Right kidney (tissue), 1 donor: ENCODE measurements at regions not wholly inside any gene's neighbourhood (a gene's known extent, or its start where the extent isn't known, plus 50 kb on each side); places are given as distances from the start of the nearest gene placed in this dataset.

Source experiments
- DNase-seq: peaks from one replicate; pipeline ENCODE4 v3.0.0-alpha.2; 2016

DNA sequence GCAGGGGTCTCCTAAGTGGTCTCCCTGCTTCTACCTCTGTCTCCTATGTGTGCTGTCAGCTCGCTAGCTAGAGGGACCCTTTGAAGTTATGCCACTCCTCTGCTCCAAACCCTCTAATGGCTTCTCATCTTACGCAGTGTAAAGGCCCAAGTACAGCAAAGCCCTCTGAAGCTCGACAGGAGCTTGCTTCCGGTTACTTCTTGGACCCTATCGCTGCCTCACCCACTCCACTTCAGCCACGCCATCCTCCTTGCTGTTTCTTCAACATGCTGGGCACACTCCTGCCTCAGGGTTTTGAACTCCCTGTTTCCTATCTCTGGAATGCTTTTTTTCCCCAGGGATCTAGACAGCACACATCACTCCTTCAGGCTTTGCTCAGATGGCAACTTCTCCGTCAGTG lies 102.3 kb upstream of the F3 start:
- DNase-seq = no peak

DNA sequence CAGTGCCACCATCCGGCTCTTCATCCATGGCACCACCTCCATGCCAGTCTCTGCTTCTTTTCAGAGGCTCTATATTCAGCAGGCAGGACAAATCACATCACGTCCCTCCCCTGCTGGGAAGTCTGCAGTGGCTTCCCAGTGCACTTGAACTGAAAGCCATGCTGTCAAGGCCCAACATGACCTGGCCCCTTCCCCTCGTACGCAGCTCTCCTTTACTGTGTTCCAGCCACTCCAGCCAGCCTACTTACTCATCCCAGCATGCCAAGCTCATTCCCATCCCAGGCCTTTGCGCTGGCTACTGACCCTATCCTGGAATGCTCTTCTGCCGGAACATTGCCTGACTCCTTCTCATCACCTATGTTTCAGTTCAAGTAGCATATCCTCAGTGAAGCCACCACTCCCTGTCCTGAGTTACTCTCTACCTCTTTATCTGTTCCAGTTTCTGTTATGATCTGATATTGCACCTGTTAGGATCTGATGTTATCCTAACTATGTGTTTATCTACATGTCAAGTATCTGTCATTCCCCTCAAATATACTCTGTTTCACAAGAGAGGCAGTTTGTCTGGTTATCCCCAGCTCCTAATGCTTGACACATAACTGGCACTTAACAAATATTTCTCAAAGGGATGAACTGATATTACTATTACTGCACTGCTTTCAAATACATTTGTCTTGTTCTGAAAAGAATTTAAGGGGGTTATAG lies 101.2 kb upstream of the F3 start:
- no peak for DNase-seq

DNA sequence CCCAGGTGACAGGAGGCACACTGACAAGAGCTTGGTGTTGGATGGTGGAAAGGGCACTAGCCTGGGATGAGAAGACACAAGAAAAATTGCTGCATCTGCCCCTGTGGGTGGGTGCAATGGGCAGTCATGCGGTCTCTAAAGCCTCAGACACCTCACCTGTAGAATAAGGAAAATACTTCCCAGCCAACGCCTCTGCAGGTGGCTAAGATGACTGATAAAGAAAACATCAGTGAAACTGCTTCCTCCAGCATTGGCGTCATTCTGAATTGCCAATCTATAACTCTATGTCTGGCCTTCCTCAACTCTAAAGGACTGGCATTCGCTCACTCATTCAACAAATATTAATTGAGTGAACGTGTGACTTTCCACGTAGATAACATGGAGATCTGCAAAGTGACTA lies 100.4 kb upstream of the F3 start:
- DNase-seq = no peak

DNA sequence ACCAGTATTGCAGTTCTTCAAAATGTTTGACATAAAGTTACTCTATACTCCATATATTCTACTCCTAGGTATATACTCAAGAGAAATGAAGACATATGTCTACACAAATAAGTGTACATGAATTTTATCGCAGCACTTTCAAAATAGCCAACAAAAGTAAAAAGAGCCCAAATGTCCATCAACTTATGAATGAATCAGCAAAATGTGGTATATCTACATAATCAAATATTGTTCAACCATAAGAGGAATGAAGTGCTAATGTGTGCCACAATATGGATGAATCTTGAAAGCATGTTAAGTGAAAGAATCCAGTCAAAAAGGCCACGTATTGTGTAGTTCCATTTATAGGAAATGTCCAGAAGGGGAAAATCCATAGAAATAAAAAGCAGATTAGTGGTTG lies 98.6 kb upstream of the F3 start:
- no peak for DNase-seq

DNA sequence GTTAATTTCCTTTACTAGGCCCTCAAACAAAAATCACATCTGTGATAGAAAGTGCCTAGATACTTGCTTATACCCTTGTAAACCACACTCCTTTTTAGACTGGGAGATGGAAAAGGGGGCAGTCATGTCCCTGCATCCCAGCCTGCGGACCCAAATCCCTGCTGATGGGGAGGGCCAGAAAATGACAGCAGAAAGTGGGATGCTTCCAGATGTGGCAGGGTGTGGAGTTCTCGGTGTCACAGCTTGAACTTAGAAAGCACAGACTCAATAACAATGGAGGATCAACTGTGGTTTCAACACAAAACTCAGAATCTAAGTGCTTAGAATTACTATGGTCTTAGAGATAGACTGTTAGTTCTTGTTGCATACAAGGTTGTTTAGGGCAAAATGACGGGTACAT lies 95.6 kb upstream of the F3 start:
- DNase-seq = no peak

DNA sequence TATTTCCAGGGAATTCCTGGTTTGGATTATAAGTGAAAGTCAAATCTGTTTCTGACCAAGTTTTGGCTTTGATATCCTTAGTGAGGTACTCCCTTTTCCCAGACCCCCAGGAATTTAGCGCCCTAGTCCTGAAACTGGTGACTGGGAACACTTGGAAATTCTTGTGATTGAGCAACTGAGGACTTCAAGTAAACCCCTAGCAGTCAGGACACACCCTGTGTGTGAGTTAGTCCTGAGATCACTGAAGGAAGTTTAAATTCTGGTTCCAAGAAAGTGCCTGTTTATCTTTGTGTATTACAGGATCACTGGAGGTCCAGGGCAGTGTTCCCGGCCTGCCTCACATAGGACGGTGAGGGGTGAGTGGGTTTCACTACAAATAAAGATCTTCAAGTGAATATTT lies 95.1 kb upstream of the F3 start:
- DNase-seq = no peak

DNA sequence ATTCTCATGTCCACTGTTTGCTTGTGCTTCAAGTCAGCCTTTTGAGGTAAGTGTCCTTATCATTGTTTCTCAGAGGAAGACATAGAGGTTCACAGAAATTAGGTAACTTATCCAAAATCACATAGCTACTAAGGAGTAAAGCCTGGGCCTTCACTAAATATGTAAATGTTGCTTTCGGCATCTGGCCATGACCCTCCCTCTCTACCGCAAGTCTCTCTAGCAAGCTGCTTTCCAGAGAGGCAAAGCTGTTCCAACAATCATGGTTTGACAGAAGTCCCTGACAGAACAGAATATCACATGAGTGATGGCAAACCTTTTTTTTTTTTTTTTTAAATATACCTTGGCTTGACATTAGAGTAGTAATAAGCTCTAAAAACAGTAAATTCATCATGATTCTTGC lies 94.5 kb upstream of the F3 start:
- DNase-seq = no peak

DNA sequence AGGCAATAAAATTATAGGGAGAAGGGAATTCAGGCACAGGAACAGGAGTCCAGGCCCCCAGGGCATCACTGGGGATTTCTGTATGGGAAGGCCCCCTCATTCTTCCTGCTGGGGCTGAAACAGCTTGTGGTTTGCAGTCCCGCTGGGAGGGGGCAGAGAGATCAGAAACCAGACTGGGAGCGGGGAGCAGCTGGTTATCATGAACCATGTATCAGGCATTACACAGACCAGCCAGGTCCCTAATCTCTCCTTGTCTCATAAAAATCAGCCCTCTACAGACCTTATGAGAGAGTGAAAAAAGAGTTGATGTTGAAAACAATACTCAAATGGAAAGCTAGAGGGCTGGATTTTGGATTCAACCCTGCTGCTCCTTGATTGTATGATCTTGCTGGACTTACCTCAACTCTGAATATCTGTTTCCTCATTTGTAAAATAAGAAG lies 93.4 kb upstream of the F3 start:
- DNase-seq = no peak

DNA sequence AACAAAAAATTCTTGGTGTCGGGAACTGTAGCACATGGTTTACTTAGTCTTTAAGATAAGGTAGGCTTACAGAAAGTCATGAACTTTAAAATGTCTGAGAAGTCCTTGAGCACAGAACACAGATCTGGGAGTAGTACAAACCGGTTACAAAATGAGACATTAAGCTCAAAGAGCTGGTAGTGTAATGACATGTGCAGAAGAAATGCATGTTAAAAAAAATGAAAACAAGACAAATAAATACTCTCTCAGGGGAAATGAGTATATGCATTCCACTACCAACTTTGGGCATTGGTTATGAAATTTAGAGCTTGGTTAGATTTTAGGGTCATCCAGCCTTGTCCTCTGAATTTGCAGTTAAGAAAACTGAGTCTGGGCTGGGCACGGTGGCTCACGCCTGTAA lies 91.5 kb upstream of the F3 start:
- DNase-seq = no peak

DNA sequence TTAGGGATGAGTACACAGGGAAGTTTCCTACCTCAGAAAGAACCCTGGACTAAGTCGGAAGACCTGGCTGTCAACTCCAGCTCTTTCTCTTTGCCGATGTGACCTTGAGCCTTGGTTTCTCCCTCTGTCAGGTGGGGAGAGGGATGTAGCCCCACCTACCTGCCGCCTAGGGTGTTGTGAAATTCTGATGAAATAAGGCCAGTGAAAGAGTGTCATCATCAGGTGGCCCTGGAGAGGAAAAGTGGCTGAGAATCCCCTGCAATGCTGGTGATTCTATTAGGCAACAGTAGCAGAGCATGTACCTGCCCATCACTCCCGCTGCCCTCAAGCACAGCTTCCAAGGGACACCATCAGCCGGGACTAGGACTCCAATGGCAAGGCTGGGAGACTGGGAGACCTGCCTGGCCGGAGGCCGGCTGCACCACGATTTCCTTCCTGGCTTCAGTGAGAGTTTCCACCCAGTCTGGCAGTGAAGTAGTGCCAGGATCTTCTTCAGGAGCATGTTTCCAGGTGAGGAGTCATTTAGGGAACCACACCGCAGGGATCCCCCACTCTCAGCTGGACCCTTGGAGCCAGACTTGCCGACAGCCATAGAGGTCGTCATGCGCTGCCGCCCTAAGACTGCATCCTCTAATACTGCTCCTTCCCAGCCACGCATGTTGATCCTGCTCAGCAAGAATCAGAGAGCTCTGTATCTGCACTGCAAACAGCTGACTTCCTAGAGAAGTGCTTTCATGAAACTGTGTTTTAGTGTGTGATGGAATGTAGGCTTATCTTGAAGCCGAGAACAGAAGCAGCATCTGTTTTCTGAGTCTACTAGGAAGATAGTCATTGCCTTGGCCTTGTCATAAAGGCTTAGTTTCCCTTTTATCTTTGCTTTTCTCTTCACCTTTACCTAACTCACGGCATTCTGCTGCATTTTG lies 88.0 kb upstream of the F3 start:
- no peak for DNase-seq

DNA sequence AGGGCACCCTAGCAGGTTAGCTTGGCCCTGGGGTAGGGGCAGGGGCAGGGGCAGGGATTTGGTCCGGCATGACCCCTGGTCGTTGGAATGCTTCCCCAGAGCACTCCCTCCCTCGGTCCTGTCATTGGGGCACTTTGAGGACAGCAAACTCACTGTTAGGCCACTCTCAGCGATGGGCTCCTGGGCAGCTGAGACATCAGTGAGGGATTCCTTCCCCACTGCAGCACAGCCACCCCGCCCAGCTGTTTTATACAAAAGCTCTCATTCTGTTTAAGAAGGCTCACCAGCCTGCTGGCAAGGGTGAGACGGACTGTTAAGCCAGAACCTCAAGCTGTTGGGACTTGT lies 86.9 kb upstream of the F3 start:
- DNase-seq = no peak

DNA sequence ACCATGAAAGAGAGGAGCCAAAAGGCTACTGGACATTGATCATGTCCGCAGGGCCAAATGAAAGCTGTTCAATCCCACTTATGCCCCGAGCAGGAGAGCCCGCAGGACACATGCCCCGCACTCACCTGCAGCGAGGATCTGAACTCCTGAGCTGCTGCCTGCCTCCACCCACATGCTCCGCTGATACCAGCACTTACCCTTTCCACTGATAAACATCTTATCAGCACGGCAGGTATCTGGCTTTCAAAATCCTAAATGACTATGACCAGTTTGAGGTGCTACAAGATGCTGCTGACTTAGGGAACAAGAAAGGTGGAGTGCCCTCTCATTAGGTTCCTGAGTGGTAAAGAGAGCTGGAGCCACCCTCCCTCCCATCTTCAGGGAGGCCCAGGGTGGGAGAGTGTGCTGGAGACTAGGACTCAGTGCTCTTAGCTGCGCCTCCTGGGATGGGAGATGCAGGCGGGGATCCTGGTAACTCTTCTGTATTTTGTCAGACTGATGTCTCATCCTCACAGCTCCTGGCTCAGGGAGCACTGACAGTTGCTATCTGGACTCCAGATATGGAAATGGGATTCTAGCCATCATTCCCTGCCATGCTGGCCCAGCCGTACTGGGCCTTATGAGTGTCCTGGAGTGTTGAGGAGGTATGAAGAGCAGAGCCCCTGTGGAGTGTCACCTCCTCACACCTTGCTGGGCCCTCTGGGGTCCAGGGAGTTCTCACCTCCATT lies 86.4 kb upstream of the F3 start:
- no peak for DNase-seq

DNA sequence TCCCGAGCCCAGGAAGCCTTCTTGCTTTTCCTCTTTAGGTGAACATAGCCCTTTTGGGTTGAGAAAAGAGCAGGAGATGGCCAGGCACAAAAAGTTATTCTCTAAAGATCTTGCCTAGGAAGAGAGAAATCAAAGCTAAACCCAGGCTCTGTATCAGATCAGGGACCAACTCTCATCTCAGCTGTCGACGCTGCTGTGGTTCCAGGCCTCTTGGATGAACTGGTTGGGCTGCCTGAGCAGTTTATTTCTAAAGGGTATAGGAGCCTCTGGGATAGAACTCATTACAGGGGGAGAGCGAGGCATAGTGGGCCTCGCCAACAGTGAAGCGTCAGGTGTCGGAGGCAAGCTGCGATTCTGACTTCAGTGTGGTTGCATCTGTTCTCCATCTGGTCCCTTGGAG lies 82.6 kb upstream of the F3 start:
- DNase-seq = no peak

DNA sequence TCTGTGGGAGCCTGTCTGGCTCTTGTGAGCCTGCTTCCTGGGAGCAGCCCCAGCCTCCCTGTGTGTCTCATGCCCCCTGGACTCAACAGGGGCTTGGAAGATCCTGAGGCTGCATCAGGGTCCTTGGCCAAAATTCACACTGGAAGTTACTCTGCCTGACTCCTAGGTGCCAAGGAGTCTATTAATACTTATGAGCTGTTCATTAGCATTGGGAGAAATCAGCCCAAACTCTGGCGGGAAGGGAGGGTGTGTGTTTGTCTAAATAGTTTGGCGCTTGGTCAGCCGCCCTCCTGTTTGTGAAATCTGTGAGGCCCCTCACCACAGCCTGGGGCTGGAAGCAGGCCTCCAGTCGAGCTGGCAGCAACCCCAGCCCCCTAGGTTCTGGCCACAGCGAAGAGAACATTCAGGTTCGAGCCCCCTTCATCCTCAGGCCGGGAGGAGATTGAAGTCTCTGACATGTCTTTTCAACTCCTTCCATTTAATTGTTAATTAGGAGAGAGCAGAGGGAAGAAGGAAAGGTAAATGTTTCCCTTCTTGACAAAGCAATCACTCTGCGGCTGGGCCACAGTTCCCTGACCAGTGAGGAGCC lies 82.1 kb upstream of the F3 start:
- DNase-seq = no peak

DNA sequence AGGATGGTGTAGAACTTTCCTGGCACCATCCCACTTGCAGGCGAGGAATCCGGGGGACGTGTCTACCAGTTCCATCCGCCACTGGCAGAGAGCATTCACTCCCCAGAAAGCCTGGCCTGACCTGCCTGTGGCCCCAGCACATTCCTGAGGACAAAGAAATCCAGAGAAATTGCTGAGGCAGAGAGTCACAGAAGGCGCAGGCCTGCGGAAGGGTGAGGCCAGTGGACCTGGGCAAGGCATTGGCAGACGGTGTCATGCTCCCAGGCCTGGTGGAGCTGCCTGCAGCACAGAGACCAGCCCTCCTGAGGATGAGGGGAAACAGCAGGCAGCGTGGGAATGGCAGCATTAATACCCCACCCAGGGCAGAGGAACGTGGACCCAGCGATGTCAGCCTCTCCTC lies 81.2 kb upstream of the F3 start:
- DNase-seq = no peak

DNA sequence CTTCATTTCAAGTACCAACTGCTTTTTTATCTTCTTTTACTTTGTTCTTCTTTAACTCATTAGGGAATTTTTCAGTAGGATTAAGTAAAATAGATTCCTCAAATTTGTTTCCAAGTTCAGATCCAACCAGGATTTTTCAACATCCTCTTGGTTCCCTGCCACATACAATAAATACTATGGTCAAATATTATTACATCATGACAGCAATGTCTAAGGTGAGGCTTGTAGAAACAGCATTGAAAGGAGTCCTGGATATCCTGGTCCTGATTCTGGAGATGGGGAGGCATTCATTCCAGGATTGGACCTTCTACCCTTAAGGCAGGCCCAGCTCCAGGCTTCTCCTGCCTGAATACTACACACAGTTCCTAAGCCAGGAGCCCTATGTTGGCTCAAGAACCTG lies 80.2 kb upstream of the F3 start:
- no peak for DNase-seq

DNA sequence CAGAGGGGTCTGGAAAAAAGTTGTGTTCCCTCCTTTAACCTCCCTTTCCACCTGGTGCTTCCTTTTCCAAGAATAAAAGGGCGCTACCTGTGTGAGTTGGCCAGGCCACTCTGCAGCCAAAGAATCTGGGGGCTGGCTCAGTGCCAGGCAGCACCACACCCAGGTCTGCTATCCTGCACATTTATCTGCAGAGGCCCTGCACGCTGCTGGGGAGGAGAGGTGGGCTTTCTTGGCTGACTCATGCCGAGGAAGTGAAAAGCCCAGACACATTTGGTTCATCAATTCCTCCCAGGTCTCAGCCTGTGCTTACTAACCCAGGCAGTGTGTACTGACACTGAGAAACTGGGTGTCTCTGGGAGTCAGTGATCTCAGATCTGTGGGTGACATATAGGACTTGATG lies 79.8 kb upstream of the F3 start:
- no peak for DNase-seq

DNA sequence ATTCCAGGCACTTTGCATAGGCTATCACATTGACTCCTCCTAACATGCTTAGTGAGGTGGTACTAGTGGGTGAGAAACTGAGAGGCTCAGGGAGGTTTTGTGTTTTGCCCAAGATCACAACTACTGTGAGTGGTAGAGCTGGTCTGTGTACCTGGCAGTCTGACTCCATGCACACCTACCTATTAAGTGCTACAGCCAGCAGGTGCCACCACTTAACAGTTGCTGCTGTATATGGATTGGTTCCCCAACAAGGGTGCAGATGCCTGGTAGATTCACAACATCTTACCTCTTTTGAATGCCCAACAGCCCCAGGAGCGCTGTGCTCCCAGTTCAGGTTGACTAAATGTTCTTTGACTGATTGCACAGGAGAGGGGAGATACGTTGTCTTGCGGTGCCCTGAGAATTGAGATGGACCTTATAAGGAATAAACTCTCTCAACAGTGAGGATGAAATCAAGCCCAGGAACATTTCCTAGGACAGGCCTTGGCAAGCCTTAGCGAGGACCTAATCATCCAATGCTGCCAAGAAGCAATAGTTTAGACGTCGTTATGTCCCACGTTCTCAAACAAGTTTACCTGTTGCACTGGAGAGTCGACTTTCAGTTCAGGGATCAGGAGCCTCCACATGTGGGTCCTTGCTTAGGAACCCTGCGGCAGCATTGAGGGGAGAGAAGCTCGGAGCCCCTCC lies 78.9 kb upstream of the F3 start:
- DNase-seq = no peak

DNA sequence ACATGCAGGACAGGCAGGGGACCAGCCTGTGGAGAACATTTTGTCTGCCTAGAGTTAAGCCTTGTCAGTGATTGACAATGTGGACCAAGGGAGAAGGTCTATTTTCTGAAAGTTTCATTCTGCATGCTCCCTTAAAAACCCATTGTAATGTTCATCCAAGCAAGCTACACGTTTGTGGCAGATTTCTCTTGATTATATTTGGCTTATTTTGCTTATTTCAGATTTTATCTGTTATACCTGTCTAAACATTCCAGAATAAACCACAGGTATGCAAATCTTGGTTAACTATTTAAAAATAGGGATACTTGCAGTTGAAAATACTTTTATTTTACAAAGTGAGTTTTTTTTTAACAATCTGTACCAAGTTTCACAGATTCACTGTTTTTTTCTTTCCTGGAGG lies 78.2 kb upstream of the F3 start:
- no peak for DNase-seq

DNA sequence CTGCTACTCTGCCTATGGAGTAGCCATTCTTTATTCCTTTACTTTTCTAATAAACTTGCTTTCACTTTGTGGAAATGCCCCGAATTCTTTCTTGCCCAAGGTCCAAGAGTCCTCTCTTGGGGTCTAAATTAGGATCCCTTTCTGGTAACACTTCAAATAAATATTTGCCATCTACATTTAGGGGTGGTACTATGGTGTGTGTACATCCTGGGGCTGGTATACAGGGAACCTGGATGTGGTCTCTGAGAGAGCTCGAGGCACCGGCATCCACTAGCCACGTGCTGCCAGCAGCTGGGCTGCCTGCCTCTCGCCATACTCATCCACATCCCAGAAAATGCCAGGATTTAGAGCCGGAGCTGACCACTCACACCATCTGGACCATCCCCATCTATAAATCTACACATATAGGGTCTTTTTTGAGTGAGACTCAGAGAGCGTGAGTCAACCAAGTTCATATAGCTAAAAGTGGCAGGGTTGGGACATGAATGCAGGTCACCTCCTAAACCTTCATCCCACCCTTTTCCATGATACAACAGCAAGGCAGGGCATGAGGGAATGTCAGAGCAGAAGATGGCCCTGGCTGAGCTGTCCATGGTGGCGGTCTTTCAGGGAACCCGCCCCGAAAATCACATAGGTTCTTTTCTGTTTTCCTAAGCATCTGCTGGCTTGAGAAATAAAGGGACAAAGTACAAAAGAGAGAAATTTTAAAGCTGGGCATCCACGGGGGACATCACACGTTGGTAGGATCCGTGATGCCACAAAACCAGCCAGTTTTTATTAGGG lies 76.6 kb upstream of the F3 start:
- no peak for DNase-seq

DNA sequence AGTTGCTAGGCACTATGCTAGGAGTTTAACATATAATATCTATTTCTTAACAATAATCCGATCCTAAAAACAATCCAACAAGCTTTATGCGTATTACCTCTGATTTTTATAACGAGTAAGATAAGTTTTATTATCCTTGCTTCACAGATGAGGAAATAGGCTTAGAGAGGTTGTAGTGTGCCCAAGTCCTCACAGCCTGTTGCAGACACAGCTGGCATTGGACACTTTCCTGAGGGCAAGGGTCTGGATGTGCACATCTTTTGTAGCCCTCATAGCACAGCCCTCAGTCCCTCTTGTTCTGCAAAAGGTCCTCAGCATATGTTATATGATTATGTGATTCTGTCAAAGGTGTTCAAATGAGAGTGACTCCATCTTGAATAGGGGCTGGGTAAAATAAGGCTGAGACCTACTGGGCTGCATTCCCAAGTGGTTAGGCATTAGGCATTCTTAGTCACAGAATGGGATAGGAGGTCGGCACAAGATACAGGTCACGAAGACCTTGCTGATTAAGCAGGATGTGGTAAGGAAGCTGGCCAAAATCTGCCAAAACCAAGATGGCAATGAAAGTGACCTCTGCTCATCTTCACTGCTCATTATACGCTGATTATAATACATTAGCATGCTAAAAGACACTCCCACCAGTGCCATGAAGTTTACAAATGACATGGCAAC lies 75.7 kb upstream of the F3 start:
- DNase-seq = no peak
